GM12864 (cell line): ENCODE measurements at regions not wholly inside any gene's neighbourhood (a gene's known extent, or its start where the extent isn't known, plus 50 kb on each side); places are given as distances from the start of the nearest gene placed in this dataset.

Experiments used
- DNase-seq: peaks from one replicate; pipeline ENCODE4 v3.0.0-alpha.2; 2011; ENCODE audit warnings: low read depth
- H3K4me3 ChIP-seq: 2 replicates; pipeline ENCODE4 v1.5.1; 2011; ENCODE audit warnings: mild to moderate bottlenecking, low read depth, low read length, control low read depth
- CTCF ChIP-seq: IDR thresholded peaks from 2 replicates; pipeline ENCODE4 v1.5.1; 2011; ENCODE audit warnings: low read depth, mild to moderate bottlenecking, moderate library complexity, low read length, control low read depth, inconsistent platforms; ENCODE audit errors: missing control alignments

- H3K4me3 ChIP-seq, result no peak overlapping the region
- no peak for TF ChIP-seq CTCF
- no peak for DNase-seq
Observed at GRCh38 chr12:67594888-67595287, 53.7 kb upstream of the DYRK2 start.

GRCh38 chr12:67595365-67595764 is 53.2 kb upstream of the DYRK2 start:
- DNase-seq, result no peak
- H3K4me3 ChIP-seq, result no peak overlapping the region
- TF ChIP-seq CTCF, result no peak

- H3K4me3 ChIP-seq, result no peak overlapping the region
- no peak for DNase-seq
- TF ChIP-seq CTCF, result no peak
Observed at GRCh38 chr12:67598598-67598997, 49.9 kb upstream of the DYRK2 start.
